Inflammatory macrophage treated with lipopolysaccharide for 1 hour (primary cell): ENCODE measurements at regions not wholly inside any gene's neighbourhood (a gene's known extent, or its start where the extent isn't known, plus 50 kb on each side); places are given as distances from the start of the nearest gene placed in this dataset.

Source experiments
- DNase-seq, 2 donors: peaks; one replicate each; pipeline ENCODE4 v3.0.0-alpha.2; 2020 to 2022

- no peak for DNase-seq
These were observed 104.3 kb downstream of the METTL4 start for GRCh38 chr18:2466978-2467377.

GRCh38 chr18:2468051-2468450, 103.3 kb downstream of the METTL4 start:
- no peak for DNase-seq

GRCh38 chr18:2471523-2471922, 99.8 kb downstream of the METTL4 start:
- no peak for DNase-seq

GRCh38 chr18:2478662-2479061, 92.6 kb downstream of the METTL4 start:
- no peak for DNase-seq

GRCh38 chr18:2480536-2480935, 90.8 kb downstream of the METTL4 start:
- DNase-seq, result no peak

- no peak for DNase-seq
These were observed 88.4 kb downstream of the METTL4 start for GRCh38 chr18:2482706-2483475.

- no peak for DNase-seq
These were observed 85.3 kb downstream of the METTL4 start for GRCh38 chr18:2485983-2486382.

GRCh38 chr18:2486426-2486825, 84.9 kb downstream of the METTL4 start:
- no peak for DNase-seq
